ENCODE measurements at regions not wholly inside any gene's neighbourhood (a gene's known extent, or its start where the extent isn't known, plus 50 kb on each side); places are given as distances from the start of the nearest gene placed in this dataset.

DNA sequence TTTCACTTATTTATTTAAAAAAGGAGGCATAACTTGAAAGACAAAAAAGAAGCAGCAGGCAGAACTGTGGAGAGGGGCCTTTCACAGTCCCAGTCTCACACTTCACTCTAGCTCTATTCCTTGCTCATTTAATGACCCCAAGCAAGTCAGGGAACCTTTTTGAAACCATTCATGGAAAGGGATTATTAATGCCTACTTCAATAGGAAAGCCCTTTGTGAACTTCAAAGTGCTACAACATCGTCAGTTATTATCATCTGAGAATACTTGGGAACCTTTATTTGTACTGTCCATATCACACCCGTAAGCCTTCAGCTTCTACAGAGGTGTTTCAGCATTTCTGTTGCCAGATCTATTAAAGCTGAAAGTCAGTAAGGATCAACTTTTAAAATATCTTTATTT lies 320.2 kb downstream of the TMEM161B start:
- no peak for DNase-seq

DNA sequence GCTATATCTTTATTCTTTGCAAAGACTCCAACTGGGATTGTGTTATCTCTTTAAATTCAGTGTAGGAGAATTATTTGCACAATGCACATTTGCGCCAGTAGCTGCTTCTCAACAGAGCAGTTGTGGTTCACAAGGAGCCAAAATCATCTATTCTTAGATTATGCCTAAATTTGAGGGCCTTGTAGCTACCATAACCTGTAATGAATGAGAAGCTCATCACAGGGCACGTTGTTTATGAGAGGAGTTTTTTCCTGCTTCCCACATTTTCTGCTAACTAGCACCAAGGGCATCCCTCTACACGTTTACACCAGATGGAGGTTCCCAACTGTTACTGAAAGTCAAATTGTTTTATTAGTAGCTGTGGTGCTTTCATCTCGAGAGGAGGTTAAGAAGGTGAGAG lies 322.4 kb downstream of the TMEM161B start:
- no peak for DNase-seq

DNA sequence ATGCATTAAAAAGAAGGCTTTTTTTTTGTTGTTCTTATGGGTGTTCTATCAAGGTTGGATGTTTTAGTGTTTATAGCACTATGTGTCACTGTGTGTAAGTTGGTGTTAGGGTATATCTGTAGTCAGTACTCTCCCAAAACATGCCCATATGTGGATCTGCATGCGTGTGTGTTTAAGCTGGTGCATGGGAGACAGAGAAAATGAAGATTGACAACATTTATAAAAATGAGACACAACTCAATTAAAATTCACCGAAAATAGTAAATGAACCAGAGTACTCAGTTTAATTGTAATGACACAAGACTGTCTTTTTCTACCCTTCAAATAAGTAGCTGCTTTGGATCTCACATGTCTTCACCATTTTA lies 323.4 kb downstream of the TMEM161B start:
- no peak for DNase-seq

DNA sequence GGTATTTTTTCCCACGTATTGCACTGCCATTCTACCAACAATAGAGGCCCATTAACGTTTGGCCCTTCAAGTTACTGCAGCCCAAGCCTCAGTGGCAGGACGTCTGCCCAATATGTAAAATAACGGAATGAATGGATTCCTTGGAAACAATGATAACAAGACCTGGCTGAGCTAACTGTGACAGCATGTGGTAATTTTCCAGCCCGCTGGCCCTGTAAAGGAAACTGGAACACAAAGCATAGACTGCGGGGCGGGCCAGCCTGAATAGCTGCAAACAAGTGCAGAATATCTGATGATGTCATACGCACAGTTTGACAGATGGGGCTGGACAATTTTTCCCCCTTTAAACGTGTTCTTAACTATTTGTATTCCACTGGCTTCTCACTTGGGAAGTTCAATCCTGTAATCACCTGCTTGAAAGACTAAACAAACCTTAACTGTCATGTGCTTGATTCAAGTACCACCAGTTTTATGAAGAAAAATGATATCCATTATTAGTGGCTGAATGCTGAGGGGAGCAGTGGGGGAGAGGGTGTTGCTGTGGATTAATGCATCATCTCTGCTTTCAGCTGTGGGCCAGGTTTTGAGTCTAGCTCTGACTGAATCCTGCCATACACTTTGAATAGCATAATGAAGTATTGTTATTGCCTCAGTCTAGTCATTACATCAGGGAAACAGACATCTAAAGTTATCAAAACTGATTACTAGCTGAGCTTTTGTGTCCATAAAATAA lies 323.9 kb downstream of the TMEM161B start:
- DNase-seq: no peak

DNA sequence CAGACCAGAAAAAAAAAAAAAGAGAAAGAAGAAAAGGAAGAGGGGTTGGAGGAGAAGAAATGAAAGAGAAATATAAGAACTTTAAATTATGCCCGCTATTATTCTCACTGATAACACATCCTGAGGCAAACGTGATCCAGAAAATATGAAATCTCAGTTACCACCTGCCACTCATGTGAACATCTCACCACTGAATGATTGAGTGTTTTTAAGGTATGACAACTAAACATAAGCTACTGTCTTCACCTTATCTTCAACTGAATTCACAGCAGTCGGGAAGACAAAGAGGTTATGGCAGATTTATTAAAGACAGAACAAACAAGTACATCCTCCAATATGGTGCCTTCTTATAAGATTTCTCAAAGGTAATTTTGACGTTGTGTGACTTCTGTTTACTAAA lies 327.9 kb downstream of the TMEM161B start:
- no peak for DNase-seq

DNA sequence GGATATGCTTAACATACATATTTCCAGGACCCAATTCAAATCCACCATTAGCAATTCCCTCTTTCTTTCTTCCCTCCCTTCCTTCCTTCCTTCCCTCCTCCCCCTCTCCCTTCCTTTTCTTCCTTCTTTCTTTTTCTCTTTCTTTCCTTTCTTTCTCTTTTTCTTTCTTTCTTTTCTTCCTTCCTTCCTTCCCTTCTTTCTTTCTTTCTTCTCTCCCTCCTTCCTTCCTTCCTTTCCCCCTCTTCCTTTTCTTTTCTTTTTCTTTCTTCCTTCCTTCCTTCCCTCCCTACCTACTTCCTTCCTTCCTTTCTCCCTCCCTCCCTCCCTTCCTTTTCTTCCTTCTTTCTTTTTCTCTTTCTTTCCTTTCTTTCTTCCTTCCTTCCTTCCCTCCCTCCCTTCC lies 332.0 kb downstream of the TMEM161B start:
- no peak for DNase-seq

DNA sequence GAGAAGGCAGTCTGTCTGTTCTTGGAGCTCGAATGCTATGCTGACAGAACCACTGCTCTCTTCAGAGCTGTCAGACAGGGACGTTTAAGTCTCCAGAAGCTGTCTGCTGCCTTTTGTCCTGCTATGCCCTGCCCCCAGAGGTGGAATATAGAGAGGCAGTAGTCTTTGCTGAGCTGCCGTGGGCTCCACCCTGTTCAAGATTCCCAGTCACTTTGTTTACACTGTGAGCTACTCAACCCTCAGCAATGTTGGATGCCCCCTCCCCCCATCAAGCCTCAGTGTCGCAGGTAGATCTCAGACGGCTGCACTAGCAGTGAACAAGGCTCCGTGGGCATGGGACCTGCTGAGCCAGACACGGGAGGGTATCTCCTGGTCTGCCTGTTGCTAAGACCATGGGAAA lies 344.2 kb downstream of the TMEM161B start:
- no peak for DNase-seq

DNA sequence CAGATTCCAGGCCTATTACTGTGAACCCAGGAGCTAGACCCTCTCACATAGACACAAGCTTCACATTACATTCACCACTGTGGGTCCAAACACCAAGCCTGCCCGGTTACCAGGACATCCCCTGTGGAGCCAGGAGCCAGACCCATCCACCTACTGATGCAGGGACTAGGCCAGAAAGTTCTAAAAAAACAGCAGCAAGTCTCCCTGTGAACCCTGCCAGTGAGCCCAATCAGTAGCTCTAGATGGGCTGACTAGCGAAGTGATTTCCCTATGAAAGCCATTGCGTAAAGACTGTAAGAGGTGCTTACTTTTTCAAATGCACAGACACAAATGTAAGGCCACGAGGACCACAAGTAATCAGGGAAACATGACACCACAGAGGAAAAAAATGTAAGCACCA lies 352.3 kb downstream of the TMEM161B start:
- no peak for DNase-seq

DNA sequence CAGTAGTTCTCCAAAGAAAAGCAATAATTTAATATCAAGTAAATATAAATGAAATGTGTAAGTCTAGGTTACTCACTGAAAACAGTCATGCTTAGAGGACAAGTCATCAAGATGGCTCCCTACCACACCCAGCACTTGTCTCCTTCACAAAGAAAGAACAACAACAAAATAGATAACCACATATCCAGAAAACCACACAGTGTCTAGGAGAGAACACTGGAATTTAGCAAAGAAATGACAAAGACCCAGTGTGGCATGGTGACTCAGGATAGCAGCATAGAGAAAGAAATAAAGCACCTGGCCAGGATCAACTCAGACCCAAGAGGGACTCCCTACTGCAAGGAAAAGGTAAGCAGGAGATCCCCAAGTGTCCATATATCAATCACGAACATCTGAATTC lies 356.2 kb downstream of the TMEM161B start:
- DNase-seq: no peak

DNA sequence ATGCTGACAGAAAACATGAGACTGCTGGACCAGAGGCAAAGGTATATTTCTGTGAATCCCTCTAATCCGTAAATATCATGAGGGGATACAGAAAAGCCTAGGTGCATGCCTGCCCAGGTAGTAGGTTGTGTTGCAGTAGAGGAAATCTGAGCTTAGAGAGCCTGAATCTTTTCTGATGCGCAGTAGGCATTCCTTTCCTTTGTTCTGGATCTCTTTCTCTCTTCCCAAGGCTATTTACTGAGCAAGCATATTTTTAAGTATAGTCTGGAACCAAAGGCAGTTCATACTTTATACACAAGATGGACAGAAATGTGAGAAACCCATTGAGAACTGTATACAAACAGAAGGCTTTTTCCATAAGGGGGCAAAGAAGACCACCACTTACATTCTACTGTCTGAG lies 359.3 kb downstream of the TMEM161B start:
- DNase-seq: no peak

DNA sequence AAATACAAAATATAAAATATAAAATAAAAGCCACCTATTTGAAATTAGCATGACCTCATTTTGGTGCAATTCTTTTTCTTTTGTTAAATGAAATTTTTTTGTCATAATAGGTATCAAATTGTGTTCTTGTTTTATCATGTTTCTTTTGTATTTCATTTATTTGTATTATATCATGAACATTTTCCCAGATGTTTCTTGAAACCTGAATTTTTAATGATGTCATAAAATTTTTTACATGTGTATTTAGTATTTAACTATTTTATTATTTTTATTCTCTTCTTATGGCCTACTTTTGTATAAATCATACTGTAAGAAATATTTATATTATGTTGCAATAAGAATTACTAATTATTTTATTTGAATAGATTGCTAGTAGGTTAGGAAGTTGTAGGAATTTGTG lies 361.7 kb downstream of the TMEM161B start:
- no peak for DNase-seq

DNA sequence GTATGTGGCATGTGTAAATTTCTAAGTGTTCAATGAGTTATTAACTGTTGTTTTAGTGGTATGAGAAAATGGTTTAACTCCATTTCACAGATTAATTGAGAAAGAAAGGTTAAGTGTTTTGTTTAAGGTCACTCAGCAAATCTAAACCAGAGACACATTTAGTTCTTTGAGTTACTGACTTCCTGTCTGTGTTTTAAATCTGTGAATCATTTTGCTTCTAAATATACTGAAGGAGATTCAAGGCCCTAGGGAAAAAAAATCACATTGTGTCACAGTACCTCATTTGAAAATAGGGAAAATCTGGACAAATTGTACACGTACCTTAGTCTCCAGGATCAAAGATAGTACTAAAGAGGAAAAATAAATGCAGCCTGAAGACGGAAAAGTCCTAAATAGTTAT lies 368.2 kb downstream of the TMEM161B start:
- no peak for DNase-seq

DNA sequence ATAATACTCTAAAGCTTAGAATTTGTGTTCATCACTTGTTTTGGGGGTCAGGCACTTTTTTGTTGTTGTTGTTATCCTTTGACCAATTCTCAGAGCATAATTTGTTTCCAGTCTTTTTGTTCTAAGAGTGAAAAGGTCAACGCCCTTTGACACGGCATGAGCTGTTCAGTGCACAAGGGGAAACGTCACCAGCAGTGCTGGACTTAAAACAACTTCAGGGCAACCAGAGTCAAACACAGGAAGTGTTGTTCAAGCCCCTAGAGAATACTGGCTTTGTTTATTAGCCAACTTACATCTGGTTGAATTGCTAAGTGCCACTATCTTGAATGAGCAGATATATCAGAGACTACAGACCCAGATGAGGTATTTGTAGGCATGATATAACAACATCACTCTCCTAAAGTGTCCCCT lies 368.9 kb downstream of the TMEM161B start:
- no peak for DNase-seq

DNA sequence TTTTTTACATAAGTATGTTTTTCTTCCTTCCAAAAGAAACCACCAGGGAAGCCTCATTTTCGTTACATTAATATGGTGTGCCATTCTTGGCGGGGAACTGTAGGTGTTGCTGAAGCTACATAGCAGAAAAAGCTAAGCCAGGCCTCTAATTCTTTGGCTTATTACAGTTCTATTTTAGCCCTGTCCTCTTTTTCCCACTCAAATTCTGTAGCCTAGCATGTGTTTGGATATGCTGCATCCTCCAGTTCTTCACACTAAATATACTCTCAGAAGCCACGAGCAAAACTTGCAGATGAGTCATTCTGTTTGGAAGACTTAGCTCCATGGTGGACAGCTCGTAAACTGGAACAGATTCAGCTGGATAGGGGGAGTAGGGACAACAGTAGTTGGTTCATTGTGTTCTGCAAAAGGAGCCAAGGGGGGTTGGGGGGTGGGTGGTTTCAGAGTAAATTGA lies 369.4 kb downstream of the TMEM161B start:
- no peak for DNase-seq

DNA sequence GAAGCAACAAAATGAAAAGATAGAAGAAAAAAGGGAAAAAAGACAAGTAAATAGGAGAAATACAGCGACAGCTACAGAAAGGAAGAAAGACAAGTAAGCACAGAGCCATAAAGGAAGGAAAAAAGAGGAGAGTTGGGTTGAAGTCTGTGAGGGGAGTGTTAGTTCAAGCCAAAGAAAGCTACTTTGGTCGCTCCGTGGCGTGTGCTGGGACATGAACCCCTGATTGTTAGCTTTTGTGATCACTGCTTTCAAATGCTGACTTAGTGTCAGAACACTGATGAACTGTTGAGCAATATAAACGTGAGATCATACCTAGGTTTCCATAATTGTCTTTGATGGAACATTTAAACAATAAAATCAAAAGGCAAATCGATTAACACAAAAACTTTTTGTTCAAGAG lies 370.1 kb downstream of the TMEM161B start:
- DNase-seq: no peak

DNA sequence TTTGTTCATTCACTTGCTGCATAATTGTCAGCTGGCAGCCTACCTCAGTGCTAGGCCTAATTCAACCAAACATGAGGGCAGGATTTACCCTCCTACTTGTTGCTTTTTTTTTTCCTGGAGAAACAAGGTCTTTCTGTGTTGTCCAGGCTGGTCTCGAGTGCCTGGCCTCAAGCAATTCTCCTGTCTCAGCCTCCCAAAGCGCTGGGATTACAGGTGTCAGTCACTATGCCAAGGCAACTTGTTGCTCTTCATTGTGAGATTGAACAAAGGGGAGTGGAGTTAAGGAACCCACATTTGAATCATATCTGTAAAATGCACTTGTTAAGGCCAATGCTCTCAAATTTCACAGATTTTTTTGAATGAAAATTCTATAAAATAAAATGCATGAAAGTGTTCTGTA lies 380.5 kb downstream of the TMEM161B start:
- DNase-seq: no peak

DNA sequence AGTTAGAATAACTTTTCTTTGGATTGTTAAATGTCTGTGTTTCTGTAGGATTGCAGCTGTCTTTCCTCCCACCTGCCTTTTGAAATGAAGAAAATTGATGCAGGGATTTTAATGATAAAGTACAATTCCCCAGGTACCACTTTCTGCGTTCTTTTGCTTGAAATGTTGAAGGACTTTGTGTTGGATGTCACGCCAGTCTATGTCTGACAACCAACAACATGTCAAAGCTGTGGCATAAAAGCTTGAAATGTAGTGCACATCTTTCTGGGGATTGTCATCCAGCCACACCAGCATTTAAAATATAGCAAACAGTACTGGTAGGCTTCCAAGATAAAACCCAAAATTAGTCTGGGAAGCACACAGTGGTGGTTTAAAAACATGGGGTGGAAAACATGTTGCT lies 381.4 kb downstream of the TMEM161B start:
- DNase-seq: no peak

DNA sequence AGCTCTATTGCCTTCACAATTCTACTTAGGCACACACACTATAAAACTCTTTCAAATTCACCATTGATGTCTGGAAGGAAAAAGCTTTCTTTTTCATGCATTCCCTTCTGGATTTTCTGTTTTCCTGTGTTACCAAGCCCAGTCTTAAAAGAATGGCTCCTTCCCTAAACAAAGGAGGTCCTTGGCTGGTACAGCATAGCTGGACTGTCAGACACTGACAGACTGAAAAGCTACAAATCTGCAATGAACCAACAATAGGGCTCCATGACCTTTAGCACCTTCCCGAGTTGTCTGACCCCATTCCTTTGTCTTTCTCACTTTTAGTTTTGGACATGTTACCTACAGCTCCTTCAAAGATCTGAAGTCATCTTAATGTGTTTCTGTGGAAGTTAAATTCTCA lies 382.5 kb downstream of the TMEM161B start:
- no peak for DNase-seq

DNA sequence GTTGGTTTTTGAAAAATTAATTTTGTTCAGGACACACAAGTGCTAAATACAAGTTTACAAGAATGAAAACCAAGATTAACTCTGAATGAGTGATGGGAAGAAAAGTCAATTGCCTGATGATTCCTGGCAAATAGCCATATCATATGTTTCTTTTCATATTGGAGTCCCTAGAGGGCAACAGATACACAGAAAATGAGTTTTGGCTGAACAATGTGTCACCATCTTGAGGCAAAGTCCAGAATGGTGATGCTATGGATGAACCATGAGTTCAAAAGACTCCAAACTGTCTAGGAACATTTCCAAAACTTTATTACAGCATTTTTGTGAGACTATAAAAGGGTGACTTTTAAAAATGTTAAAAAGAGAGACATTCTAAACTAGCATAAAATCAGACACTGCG lies 382.9 kb downstream of the TMEM161B start:
- DNase-seq: no peak

DNA sequence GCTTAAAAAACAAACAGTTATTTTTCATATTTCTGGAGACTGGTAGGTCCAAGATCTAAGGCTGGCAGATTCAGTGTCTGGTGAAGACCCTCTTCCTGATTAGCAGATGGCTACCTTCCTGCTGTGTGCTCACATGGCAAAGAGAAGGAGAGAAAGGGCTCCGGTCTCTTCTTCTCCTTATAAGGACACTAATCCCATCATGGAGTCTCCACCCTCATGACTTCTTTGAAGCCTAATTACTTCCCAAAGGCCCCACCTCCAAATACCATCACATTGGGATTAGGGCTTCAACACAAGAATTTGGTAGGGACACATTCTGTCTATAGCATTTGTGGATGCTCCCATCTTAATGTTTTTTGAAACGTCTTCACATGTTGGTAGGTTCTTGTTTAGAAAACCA lies 391.1 kb downstream of the TMEM161B start:
- DNase-seq: no peak

DNA sequence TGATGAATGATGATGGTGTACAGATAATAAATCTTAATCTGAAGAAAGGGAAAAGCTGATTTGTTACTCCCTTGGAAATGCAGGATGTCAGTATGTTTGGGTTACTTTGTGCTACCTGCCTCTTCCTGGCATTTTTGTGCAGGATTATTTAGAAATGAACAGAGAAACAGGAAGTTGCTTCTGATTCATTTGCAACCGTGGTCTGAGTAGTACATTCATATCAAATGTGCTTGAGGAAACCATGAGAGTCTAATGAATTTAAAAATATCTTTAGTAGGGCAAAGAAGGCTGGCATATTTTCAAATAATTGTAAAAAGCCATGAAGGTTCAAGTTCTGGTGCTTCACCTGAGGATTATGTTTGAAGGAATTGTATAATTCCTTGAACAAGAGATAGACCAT lies 391.6 kb downstream of the TMEM161B start:
- no peak for DNase-seq

DNA sequence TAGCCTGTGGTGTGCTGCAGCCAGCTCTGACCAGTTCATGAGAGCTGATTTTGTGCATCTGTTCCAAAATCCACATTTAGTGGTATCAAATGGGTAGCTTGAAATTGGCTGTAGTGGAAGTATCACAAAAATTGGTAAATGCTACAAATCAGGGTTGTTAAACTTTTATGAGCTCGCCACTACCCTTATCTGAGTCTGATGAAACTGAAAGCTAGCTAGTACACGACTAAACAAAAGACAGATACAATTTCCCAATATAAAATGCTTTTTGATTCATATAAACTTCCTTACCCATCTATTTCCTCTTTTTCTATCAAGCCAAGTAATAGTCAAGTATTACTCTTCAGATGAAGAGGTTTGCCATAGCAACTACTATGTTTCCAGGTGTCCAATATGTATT lies 392.0 kb downstream of the TMEM161B start:
- DNase-seq: no peak

DNA sequence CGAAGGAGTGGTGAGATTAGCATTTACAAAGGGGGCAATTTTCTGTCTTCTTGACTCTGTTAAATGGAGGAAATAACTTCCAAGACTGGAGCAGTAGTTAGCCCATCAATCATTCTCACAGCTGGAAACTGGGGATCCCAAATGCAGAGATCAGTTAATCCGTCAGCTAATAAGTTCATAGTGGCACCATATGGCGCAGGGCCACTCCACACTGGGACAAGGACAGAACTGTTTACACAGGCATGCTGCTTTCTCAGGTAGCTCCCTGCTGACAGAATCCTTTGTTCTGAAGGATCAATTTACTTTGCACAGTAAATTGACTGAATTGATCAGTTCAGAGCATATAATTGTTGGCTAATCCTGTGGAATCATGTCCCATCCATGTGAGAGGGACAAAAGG lies 395.7 kb downstream of the TMEM161B start:
- DNase-seq: no peak

DNA sequence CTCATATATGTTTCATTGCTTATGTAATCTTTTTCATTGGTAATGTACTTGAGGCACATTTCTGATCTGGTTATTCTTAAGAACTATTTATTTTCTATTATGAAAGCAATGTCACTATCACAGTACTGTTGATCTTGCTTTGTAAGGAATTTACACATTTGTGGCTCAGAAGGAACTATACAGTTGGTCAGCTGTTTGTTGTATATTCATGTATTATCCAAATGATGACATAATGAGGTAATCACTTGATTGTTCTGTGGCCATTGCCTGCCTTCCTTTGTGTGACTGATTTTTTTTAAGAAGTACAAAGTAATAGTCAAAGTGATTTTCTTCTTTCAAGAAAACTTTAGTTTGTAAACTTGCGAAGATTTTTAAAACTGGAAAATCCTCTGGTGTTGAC lies 399.9 kb downstream of the TMEM161B start:
- no peak for DNase-seq

DNA sequence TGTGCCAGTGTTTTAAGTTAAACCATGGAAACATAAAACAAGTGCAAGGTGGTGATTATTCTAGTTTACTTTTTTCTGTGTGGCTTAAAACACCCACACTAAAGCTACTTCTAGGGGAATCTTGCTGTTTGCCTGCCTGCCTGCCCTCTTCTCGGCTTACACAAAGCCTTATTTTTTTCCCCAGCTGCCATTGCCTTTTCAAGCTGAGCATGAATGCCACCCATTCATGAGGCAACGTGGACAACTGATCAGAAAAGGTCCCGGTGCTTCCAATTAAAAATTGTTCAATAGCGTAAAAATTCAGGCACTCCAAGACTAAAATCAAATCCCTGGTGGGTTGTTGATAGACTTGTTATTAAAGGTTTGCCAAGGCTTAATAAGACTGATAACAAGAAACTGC lies 401.4 kb downstream of the TMEM161B start:
- no peak for DNase-seq

DNA sequence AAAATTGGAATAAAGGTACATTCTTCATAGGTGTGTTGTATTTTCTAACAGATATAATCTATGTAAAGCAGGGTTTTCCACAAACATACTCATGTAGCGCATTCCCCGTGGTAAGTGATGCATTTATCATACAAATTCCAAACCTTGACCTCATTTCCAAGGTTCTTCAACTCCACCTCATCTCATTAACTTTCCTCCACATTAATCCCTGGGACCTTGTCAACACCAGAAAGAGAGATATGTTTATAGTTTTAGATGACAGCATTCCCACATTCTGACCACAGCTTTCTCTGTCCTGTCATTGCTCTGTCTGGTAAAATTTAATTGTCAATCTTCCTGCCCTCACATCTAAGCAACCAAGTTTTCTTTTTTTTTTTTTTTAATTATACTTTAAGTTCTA lies 415.1 kb downstream of the TMEM161B start:
- no peak for DNase-seq
